Activated CD8-positive, alpha-beta memory T cell treated with anti-CD3 and anti-CD28 coated beads, Interleukin-2, amount 10 ng/mL, durations not matched to agents 7 days and 5 days (primary cell): ENCODE measurements at regions not wholly inside any gene's neighbourhood (a gene's known extent, or its start where the extent isn't known, plus 50 kb on each side); places are given as distances from the start of the nearest gene placed in this dataset.
"Not testable (repeated sequence)": the region's sequence is repeated elsewhere in the genome, so short reads cannot be mapped to it uniquely, and the experiment has no call there.

Source experiments
- ATAC-seq: fragments of 150-1000 bp; cut with Tn5 transposase; one replicate; pipeline ENCODE4 v1.10.0; 2021; ENCODE audit warnings: moderate library complexity
- CTCF ChIA-PET: fragments of 350-600 bp; sonication (Branson Sonifier 250); formaldehyde crosslinking; loops from one replicate; lab custom pipeline; 2021; ENCODE audit warnings: antibody characterized with exemption; lab: Charles Lee
- DNase-seq: peaks from one replicate; pipeline ENCODE4 v3.0.0-alpha.2; 2020
- H3K27ac Mint-ChIP-seq: one replicate; pipeline ENCODE4 v1.8.0; 2021; ENCODE audit warnings: mild to moderate bottlenecking, mixed read lengths
- H3K27me3 Mint-ChIP-seq: one replicate; pipeline ENCODE4 v1.8.0; 2021; ENCODE audit warnings: mixed read lengths
- H3K36me3 Mint-ChIP-seq: one replicate; pipeline ENCODE4 v1.8.0; 2021; ENCODE audit warnings: mild to moderate bottlenecking, mixed read lengths
- H3K4me1 Mint-ChIP-seq: one replicate; pipeline ENCODE4 v1.8.0; 2021; ENCODE audit warnings: mixed read lengths
- H3K4me3 Mint-ChIP-seq: one replicate; pipeline ENCODE4 v1.8.0; 2021; ENCODE audit warnings: mild to moderate bottlenecking, moderate library complexity, mixed read lengths
- H3K9me3 Mint-ChIP-seq: one replicate; pipeline ENCODE4 v1.8.0; 2022; ENCODE audit warnings: low read depth, mixed read lengths

GRCh38 chr5:176018598-176018997, 50.5 kb upstream of the THOC3 start:
- H3K4me3 Mint-ChIP-seq, DNase-seq, H3K27me3 Mint-ChIP-seq, H3K36me3 Mint-ChIP-seq, CTCF ChIA-PET, H3K9me3 Mint-ChIP-seq, H3K4me1 Mint-ChIP-seq, H3K27ac Mint-ChIP-seq, ATAC-seq: not testable (repeated sequence)

- CTCF ChIA-PET, H3K27me3 Mint-ChIP-seq, H3K4me1 Mint-ChIP-seq, H3K4me3 Mint-ChIP-seq, DNase-seq, ATAC-seq, H3K27ac Mint-ChIP-seq, H3K9me3 Mint-ChIP-seq, H3K36me3 Mint-ChIP-seq: not testable (repeated sequence)
Observed at GRCh38 chr5:176020852-176021251, 52.7 kb upstream of the THOC3 start.

GRCh38 chr5:176023535-176023934, 55.4 kb upstream of the THOC3 start:
- H3K9me3 Mint-ChIP-seq, H3K4me3 Mint-ChIP-seq, H3K36me3 Mint-ChIP-seq, H3K27me3 Mint-ChIP-seq, H3K27ac Mint-ChIP-seq, CTCF ChIA-PET, H3K4me1 Mint-ChIP-seq, ATAC-seq, DNase-seq: not testable (repeated sequence)

GRCh38 chr5:176029445-176029844, 61.3 kb upstream of the THOC3 start:
- CTCF ChIA-PET, DNase-seq, H3K36me3 Mint-ChIP-seq, H3K27me3 Mint-ChIP-seq, H3K27ac Mint-ChIP-seq, H3K4me3 Mint-ChIP-seq, ATAC-seq, H3K9me3 Mint-ChIP-seq, H3K4me1 Mint-ChIP-seq: not testable (repeated sequence)

GRCh38 chr5:176030361-176031117, 62.4 kb upstream of the THOC3 start:
- H3K4me3 Mint-ChIP-seq, H3K27ac Mint-ChIP-seq, H3K4me1 Mint-ChIP-seq, H3K9me3 Mint-ChIP-seq, H3K36me3 Mint-ChIP-seq, DNase-seq, CTCF ChIA-PET, H3K27me3 Mint-ChIP-seq: not testable (repeated sequence)
- ATAC-seq = peak; percentile 40

- ATAC-seq = peak; percentile 59
- CTCF ChIA-PET, H3K4me1 Mint-ChIP-seq: not testable (repeated sequence)
Observed at GRCh38 chr5:176031118-176031510, 63.0 kb upstream of the THOC3 start.

GRCh38 chr5:176033186-176033585, 65.1 kb upstream of the THOC3 start:
- ATAC-seq, CTCF ChIA-PET, H3K4me3 Mint-ChIP-seq, H3K9me3 Mint-ChIP-seq, H3K4me1 Mint-ChIP-seq, H3K36me3 Mint-ChIP-seq, DNase-seq, H3K27me3 Mint-ChIP-seq, H3K27ac Mint-ChIP-seq: not testable (repeated sequence)

More at GRCh38 chr5:176031118-176031510, 63.0 kb upstream of the THOC3 start:
- H3K4me3 Mint-ChIP-seq, H3K36me3 Mint-ChIP-seq, DNase-seq, H3K9me3 Mint-ChIP-seq, H3K27me3 Mint-ChIP-seq, H3K27ac Mint-ChIP-seq: not testable (repeated sequence)

GRCh38 chr5:176034407-176035200, 66.5 kb upstream of the THOC3 start:
- H3K4me1 Mint-ChIP-seq, CTCF ChIA-PET, H3K36me3 Mint-ChIP-seq, H3K27me3 Mint-ChIP-seq, H3K27ac Mint-ChIP-seq, H3K4me3 Mint-ChIP-seq, H3K9me3 Mint-ChIP-seq, DNase-seq: not testable (repeated sequence)
- peak; percentile 42 for ATAC-seq

GRCh38 chr5:176035201-176035530, 67.1 kb upstream of the THOC3 start:
- H3K27ac Mint-ChIP-seq, H3K9me3 Mint-ChIP-seq, H3K4me3 Mint-ChIP-seq, ATAC-seq, H3K27me3 Mint-ChIP-seq, H3K4me1 Mint-ChIP-seq, H3K36me3 Mint-ChIP-seq, DNase-seq, CTCF ChIA-PET: not testable (repeated sequence)

GRCh38 chr5:176035816-176036308, 67.7 kb upstream of the THOC3 start:
- DNase-seq, ATAC-seq, H3K36me3 Mint-ChIP-seq, H3K9me3 Mint-ChIP-seq, H3K4me1 Mint-ChIP-seq, H3K4me3 Mint-ChIP-seq, H3K27ac Mint-ChIP-seq, CTCF ChIA-PET, H3K27me3 Mint-ChIP-seq: not testable (repeated sequence)

GRCh38 chr5:176036391-176036790, 68.3 kb upstream of the THOC3 start:
- H3K36me3 Mint-ChIP-seq, H3K4me3 Mint-ChIP-seq, H3K27me3 Mint-ChIP-seq, ATAC-seq, H3K27ac Mint-ChIP-seq, CTCF ChIA-PET, DNase-seq, H3K4me1 Mint-ChIP-seq, H3K9me3 Mint-ChIP-seq: not testable (repeated sequence)

- H3K4me1 Mint-ChIP-seq, H3K4me3 Mint-ChIP-seq, H3K9me3 Mint-ChIP-seq, H3K27me3 Mint-ChIP-seq, CTCF ChIA-PET, H3K36me3 Mint-ChIP-seq, ATAC-seq, H3K27ac Mint-ChIP-seq, DNase-seq: not testable (repeated sequence)
Observed at GRCh38 chr5:176037190-176037589, 69.1 kb upstream of the THOC3 start.

GRCh38 chr5:176040105-176040801, 72.1 kb upstream of the THOC3 start:
- H3K9me3 Mint-ChIP-seq, H3K4me1 Mint-ChIP-seq, H3K27me3 Mint-ChIP-seq, H3K4me3 Mint-ChIP-seq, DNase-seq, ATAC-seq, H3K27ac Mint-ChIP-seq, CTCF ChIA-PET, H3K36me3 Mint-ChIP-seq: not testable (repeated sequence)
